ENCODE measurements at regions not wholly inside any gene's neighbourhood (a gene's known extent, or its start where the extent isn't known, plus 50 kb on each side); places are given as distances from the start of the nearest gene placed in this dataset.
"Not testable (repeated sequence)": the region's sequence is repeated elsewhere in the genome, so short reads cannot be mapped to it uniquely, and the experiment has no call there.

- DNase-seq (ENCODE audit: low read depth), result no peak
Measured at GRCh38 chr7:10471280-10472058, 502.2 kb upstream of the PHF14 start.

GRCh38 chr7:10472115-10472514, 501.6 kb upstream of the PHF14 start:
- no peak for DNase-seq (ENCODE audit: low read depth)

GRCh38 chr7:10473569-10473968, 500.1 kb upstream of the PHF14 start:
- DNase-seq (ENCODE audit: low read depth), result no peak

- no peak for DNase-seq (ENCODE audit: low read depth)
Measured at GRCh38 chr7:10474048-10474447, 499.6 kb upstream of the PHF14 start.

GRCh38 chr7:10475940-10476641, 497.6 kb upstream of the PHF14 start:
- DNase-seq (ENCODE audit: low read depth), result no peak

GRCh38 chr7:10476642-10477041, 497.0 kb upstream of the PHF14 start:
- no peak for DNase-seq (ENCODE audit: low read depth)

- DNase-seq (ENCODE audit: low read depth), result no peak
Measured at GRCh38 chr7:10483671-10484070, 490.0 kb upstream of the PHF14 start.

GRCh38 chr7:10484767-10485166, 488.9 kb upstream of the PHF14 start:
- DNase-seq (ENCODE audit: low read depth), result no peak

- not testable (repeated sequence) for DNase-seq (ENCODE audit: low read depth)
Measured at GRCh38 chr7:10501206-10501884, 472.3 kb upstream of the PHF14 start.

GRCh38 chr7:10507032-10507431, 466.6 kb upstream of the PHF14 start:
- no peak for DNase-seq (ENCODE audit: low read depth)

GRCh38 chr7:10521306-10521705, 452.4 kb upstream of the PHF14 start:
- no peak for DNase-seq (ENCODE audit: low read depth)

GRCh38 chr7:10533429-10533828, 440.2 kb upstream of the PHF14 start:
- DNase-seq (ENCODE audit: low read depth), result not testable (repeated sequence)

- DNase-seq (ENCODE audit: low read depth), result no peak
Measured at GRCh38 chr7:10536561-10536960, 437.1 kb upstream of the PHF14 start.

GRCh38 chr7:10537764-10538163, 435.9 kb upstream of the PHF14 start:
- no peak for DNase-seq (ENCODE audit: low read depth)

GRCh38 chr7:10557375-10557774, 416.3 kb upstream of the PHF14 start:
- DNase-seq (ENCODE audit: low read depth), result no peak

GRCh38 chr7:10560497-10560896, 413.2 kb upstream of the PHF14 start:
- no peak for DNase-seq (ENCODE audit: low read depth)

- DNase-seq (ENCODE audit: low read depth), result no peak
Measured at GRCh38 chr7:10568891-10569290, 404.8 kb upstream of the PHF14 start.

GRCh38 chr7:10571759-10572158, 401.9 kb upstream of the PHF14 start:
- no peak for DNase-seq (ENCODE audit: low read depth)

- DNase-seq (ENCODE audit: low read depth), result no peak
Measured at GRCh38 chr7:10577866-10578374, 395.8 kb upstream of the PHF14 start.

- no peak for DNase-seq (ENCODE audit: low read depth)
Measured at GRCh38 chr7:10579561-10579960, 394.1 kb upstream of the PHF14 start.

GRCh38 chr7:10584886-10585285, 388.8 kb upstream of the PHF14 start:
- no peak for DNase-seq (ENCODE audit: low read depth)

GRCh38 chr7:10588084-10588483, 385.6 kb upstream of the PHF14 start:
- DNase-seq (ENCODE audit: low read depth), result no peak

GRCh38 chr7:10592604-10593003, 381.1 kb upstream of the PHF14 start:
- DNase-seq (ENCODE audit: low read depth), result no peak
